Fibroblast of peridontal ligament (primary cell): ENCODE measurements at regions not wholly inside any gene's neighbourhood (a gene's known extent, or its start where the extent isn't known, plus 50 kb on each side); places are given as distances from the start of the nearest gene placed in this dataset.

Experiments
- DNase-seq: peaks from one replicate; pipeline ENCODE4 v3.0.0-alpha.2; 2010; ENCODE audit errors: extremely low read depth

GRCh38 chr2:215620528-215620927 is 184.7 kb upstream of the FN1 start:
- DNase-seq, result no peak

- no peak for DNase-seq
These were observed 184.1 kb upstream of the FN1 start for GRCh38 chr2:215619989-215620388.

DNA sequence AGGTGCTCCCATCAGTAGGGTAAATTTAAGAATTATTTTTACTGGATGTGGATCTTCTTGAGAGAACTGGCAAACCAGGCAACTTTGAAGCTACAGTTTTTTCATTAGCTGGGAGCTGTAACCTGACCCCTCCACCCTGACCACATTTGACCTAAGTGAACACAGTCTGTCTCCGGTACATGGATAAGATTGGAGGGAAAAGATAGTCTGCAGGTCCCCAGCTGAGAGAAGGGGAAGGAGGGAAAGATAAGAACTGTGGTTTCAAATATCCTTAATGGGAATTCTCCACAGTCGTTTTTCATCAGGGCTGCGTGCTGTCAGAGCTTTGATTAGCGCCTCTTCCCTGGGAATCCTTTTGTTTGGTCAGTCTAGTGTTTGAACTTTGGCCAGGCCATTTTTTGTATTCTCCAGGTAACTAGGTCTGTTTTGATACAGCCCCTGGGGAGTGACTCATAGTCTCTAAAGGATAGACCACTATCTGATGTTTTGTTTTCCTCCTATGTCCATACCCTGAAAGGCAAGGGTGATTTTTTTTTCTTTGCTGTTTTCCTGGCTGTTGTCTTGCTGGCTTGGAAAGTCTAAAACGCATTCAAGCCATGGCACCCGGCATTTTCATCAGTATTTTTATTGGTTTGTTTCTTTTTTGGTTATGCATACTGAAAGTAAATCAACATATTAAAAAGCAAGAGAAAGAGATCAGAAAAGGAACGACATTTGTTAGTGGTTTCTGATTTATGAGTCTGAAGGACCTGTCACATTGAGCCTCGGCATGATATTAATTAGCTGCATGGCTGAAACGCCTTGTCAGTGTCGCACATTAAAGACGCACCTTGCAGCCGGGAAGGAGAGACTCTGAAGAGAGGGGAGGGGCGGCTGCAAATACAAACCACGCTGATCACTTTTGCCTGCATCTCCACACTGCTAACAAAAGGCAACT is 183.4 kb upstream of the FN1 start:
- peak; percentile 58 for DNase-seq

DNA sequence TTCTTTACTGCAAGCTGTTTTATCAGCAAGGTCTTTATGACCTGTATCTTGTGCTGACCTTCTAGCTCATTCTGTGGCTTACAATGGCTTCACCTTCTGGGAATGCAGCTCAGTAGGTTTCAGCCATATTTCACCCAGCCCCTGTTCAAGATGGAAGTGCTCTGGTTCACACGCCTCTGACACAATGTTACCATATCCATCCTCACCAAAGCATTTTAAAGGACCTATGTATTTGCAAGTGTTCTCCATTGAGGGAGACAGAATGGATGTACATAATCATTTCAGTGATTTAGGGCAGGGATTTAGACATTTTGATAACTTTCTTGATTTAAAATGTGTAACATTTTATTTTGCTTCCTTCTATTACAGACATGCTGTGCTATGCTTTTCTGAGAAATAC is 182.3 kb upstream of the FN1 start:
- DNase-seq, result no peak

DNA sequence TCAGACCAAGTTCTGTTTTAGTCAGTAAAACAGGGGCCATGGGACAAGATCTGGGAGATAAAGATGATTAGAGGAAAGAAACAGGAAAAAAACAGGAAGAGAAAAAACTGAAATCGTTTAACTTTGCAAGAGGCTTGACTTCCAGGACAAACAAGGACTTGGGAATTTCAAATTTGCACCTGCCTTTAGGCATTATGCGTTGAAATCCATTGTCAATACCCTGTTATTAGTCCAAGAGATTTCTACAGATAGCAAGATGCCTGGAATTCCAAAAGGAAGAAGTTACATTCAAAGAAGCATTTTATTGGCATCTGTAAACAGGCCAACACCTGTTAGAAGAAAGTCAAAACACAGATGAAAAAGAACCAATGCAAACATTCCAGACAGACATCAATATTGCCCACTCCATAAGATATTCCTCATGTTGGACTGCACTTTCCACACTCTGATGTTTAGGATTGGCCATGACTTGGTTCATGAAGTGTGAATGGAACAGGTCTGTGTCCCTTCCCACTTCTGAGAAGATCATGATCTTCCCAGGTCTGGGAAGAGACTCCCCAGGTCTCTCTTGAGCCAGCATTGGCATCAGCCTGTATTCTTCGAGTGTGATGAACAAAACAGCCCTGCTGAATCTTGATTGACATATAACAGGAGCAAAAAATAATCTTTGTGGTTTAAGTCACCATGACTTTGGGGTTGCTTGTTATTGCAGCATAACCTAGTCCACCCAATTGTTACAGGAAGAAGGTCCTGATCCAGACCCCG is 181.4 kb upstream of the FN1 start:
- DNase-seq, result no peak

DNA sequence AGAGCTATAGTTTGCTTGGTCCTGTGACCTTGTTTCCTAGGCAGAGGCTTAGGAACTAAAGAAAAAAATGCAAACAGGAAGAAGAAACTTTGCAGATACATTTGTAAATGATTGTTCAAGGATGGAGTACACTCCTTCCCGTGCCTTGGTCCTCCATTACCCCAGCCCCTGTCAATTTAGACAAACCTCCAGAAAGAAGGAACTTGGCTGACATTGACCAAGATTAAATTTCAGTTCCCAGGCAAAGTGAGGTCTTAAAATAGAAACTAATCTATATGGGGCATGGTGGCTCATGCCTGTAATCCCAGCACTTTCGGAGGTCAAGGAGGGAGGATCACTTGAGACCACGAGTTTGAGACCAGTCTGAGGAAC is 179.9 kb upstream of the FN1 start:
- peak; percentile 51 for DNase-seq

GRCh38 chr2:215615067-215615802 is 179.4 kb upstream of the FN1 start:
- DNase-seq, result no peak

GRCh38 chr2:215614296-215614695 is 178.4 kb upstream of the FN1 start:
- no peak for DNase-seq

DNA sequence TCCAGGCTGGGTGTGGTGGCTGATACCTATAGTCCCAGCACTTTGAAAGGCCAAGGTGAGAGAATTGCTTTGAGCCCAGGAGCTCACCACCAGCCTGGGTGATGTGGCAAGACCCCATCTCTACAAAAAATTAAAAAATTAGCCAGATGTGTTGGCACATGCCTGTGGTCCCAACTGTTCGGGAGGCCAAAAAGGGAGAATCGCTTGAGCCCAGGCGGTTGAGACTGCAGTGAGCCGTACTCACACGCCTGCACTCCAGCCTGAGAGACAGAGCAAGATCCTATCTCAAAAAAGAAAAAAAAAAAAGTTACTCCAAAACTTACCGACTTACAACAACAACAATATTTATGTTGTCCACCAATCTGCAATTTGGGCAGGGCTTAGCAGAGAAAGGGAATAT is 178.0 kb upstream of the FN1 start:
- DNase-seq, result no peak

GRCh38 chr2:215613280-215613679 is 177.4 kb upstream of the FN1 start:
- DNase-seq, result no peak

DNA sequence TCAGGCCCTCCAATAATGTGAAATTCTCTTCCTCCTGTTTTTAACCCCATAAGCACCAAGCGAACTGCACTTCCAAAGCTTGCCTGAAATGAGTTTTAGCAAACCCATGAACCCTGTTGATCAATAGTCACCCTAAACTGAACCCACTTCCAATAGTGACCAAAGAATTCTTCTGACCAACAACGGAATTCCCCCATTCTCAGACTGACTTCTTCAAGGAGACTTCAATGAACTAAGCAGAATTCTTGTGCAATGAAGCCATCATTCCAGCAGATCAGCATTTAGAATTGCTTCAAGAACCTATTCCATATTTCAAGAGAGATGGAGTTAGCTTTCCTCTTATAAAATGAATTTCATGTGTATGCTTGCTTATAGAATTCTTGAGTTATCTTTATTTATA is 176.9 kb upstream of the FN1 start:
- DNase-seq, result peak; percentile 83

DNA sequence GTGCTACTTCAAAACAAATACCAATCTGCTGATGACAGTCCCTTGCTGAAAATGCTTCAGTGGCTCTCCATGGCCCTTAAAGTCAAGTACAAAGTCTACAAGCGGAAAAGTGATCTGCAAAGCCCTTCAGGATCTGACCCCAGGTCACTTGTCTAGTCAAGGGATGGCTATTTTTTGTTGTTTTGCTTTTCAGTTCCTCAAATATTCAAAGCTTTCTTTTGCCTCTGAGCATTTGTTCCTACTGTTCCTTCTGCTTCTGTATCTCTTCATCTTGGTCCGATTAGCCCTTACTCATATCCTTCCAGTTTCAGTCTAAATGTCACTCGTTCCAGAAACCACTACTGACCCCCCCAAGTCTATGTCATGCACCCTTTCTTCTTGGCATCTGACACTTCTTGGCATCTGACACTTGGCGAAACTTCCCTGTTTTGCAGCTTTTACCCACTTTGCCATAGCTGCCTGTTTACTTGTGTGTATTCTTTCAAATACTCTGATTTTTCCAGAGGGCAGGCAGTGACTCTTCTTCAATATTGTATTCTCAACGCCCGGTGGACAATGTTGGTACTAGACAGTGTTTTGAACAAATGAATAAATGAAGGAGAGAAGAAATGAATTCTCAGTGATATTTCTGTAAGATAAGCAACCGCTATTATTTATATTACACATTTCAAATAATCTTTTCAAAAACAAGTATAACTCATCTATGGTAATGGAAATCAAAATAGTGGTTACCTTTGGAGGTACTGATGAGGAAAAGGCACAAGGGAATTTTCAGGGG is 175.9 kb upstream of the FN1 start:
- no peak for DNase-seq

DNA sequence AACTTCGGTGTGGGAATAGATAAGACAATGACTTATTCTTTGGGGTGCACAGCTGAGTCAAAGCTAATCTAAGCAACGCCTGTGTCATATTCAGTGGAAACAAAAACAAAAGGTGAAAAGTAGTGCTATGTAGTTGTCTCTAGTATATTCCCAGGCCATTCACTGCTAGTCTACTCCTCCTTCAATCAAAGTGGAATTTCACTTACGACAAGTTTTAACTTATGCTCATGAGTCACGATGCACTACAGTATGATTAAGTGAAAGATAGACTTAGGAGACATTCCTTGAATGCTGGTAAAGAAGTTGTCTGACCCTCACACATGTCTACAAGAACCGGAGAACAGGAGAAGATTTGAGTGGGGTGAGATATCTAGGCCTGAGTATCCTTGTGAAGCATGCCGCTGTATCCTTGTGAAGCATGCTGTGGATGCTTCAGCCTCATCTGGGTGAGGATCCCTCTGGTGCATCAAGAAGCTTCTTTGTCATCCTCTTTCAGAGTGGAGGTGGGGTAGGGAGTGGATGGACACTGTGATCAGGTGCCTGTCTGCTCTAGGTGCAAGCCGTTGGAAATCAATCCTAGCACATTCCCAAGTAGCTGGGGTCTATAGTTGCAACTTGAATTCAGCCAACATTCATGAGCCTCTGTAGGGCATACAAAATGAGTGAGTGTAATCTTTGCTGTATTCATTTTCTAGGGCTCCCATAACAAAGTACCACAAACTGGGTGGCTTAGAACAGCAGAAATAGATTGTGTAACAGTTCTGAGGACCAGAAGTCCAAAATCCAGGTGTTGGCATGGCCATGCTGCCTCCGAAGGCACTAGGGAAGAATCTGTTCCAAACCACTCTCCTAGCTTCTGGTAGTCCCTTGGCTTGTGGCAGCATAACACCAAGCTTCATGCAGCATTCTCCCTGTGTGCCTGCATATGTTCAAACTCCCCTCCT is 173.5 kb upstream of the FN1 start:
- DNase-seq, result peak; percentile 53

- DNase-seq, result peak; percentile 89
These were observed 171.9 kb upstream of the FN1 start for GRCh38 chr2:215607766-215608165.

- DNase-seq, result no peak
These were observed 170.4 kb upstream of the FN1 start for GRCh38 chr2:215606219-215606618.

GRCh38 chr2:215605214-215605613 is 169.3 kb upstream of the FN1 start:
- no peak for DNase-seq

- DNase-seq, result no peak
These were observed 168.7 kb upstream of the FN1 start for GRCh38 chr2:215604606-215605005.

DNA sequence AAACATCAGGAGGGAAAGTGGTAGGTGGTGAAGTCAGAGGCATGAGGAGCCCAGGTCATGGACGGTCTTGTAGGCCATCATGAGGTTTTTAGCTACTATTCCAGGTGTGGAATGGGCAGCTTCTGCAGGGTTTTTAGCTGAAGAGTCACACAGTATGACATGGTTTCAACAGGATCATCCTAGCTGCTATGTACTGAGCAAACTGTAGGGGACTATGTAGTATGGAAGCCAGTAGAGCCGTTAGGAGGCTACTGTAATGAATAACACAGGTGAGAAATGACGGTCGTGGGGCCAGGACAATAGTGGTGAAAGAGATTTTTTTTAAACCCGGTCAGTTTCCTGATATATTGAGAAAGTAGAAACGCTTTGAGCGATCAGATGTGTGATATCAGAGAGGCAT is 167.6 kb upstream of the FN1 start:
- DNase-seq, result no peak

DNA sequence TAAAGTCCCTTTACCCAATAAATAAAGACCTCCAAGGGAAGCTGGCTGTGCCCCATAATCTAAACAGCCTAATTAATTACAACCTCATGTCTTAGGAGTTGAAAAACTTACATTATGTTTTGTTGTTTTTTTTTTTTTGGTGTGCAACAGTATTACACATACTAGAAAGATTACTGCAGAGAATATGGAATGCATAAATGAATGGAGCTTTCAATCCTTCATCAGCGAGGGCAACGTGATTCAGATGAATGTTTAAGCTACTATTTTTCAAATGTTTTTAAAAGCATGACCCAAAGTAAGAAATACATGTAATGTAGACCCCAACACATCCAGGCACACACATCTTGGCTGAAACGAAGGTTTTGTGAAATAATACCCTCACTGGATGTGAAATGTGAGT is 167.1 kb upstream of the FN1 start:
- no peak for DNase-seq

DNA sequence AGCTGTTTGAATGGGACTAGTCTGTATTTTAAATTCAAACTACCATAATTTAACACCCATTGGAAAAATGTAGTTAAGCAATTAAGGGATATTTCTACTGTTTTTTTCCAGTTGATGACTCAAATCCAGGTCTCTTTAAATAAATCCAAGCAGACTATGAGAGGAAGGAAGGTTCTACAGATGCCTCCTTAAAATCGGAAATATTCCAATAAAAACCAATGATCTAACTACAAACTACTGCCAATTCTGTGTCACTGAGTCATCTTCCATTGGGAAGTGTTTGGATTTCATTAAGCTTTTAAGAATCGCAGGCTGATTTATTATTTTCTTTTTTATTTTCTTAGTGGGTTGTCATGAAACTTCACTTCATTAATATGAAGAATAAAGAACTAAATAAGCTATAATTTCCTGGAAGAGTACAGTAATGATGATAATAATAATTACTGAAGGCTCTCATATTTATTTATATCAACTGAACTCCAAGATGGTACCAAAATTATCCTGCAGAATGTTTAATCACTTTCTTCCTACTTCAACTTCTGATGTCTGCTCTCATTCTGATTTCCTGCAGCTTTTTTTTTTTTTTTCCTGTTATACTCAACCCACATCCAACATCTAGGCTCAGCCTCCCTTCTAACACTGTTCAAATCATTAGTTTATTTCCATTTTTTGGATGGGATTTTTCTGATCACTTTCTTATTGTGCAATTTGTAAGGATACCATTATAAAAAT is 166.3 kb upstream of the FN1 start:
- DNase-seq, result peak; percentile 84
